Liver (tissue), 8 donors: ENCODE measurements at regions not wholly inside any gene's neighbourhood (a gene's known extent, or its start where the extent isn't known, plus 50 kb on each side); places are given as distances from the start of the nearest gene placed in this dataset.

ENCODE experiments used
- DNase-seq: peaks from one replicate; pipeline ENCODE4 v3.0.0-alpha.2; 2017; ENCODE audit warnings: low spot score
- H3K27ac ChIP-seq, 2 donors: one replicate each; pipeline ENCODE4 v1.7.0; 2013; ENCODE audit warnings: inconsistent platforms in 2 of 2, low read length in 2 of 2, control low read depth in 1 of 2, low read depth in 1 of 2, mild to moderate bottlenecking in 1 of 2
- H3K27me3 ChIP-seq, 4 donors: one replicate each; pipeline versions ENCODE4 v1.6.1 to v1.7.0; 2013; ENCODE audit warnings: low read length in 3 of 4, inconsistent platforms in 1 of 4, mild to moderate bottlenecking in 1 of 4, moderate library complexity in 1 of 4; ENCODE audit not compliant: control insufficient read depth in 4 of 4, insufficient read depth in 4 of 4
- H3K36me3 ChIP-seq, 4 donors: one replicate each; pipeline versions ENCODE4 v1.6.1 to v1.7.0; 2013; ENCODE audit warnings: low read length in 3 of 4, mild to moderate bottlenecking in 3 of 4, low read depth in 1 of 4, moderate library complexity in 1 of 4; ENCODE audit not compliant: control insufficient read depth in 4 of 4, insufficient read depth in 3 of 4
- H3K4me1 ChIP-seq, 4 donors: one replicate each; pipeline versions ENCODE4 v1.6.1 to v1.7.0; 2013; ENCODE audit warnings: low read length in 3 of 4, mild to moderate bottlenecking in 3 of 4, moderate library complexity in 1 of 4; ENCODE audit not compliant: control insufficient read depth in 4 of 4, insufficient read depth in 4 of 4
- H3K4me3 ChIP-seq, 3 donors: one replicate each; pipeline versions ENCODE4 v1.6.1 to v1.7.0; 2013; ENCODE audit warnings: low read length in 3 of 3, control low read depth in 1 of 3, low read depth in 1 of 3, mild to moderate bottlenecking in 1 of 3
- H3K9ac ChIP-seq, 2 donors: one replicate each; pipeline ENCODE4 v1.7.0; 2013; ENCODE audit warnings: low read length in 2 of 2, mild to moderate bottlenecking in 2 of 2, moderate library complexity in 2 of 2, control low read depth in 1 of 2, low read depth in 1 of 2
- H3K9me3 ChIP-seq, 4 donors: one replicate each; pipeline versions ENCODE4 v1.6.1 to v1.7.0; 2013; ENCODE audit warnings: low read length in 3 of 4; ENCODE audit not compliant: control insufficient read depth in 4 of 4
- ATF3 ChIP-seq: IDR thresholded peaks from 2 replicates; pipeline ENCODE4 v1.6.1; 2016; ENCODE audit warnings: antibody characterized with exemption
- CTCF ChIP-seq: fragments of 150-350 bp; IDR thresholded peaks from 2 replicates; pipeline ENCODE4 v1.5.1; 2017; ENCODE audit warnings: improper control_type of control experiment, low read depth, low read length; ENCODE audit not compliant: missing input control
- EGR1 ChIP-seq, 2 donors: IDR thresholded peaks; 2 replicates each; pipeline ENCODE4 v1.6.1; 2016 to 2018; ENCODE audit warnings: antibody characterized with exemption in 2 of 2, low read depth in 2 of 2
- FOXA1 ChIP-seq: IDR thresholded peaks from 2 replicates; pipeline ENCODE4 v1.6.1; 2016; ENCODE audit warnings: antibody characterized with exemption
- FOXA2 ChIP-seq: IDR thresholded peaks from 2 replicates; pipeline ENCODE4 v1.6.1; 2016; ENCODE audit warnings: antibody characterized with exemption
- GABPA ChIP-seq, 2 donors: IDR thresholded peaks in 1 of 2; conservative IDR thresholded peaks in 1 of 2; 2 replicates each; pipeline ENCODE4 v1.6.1; 2016; ENCODE audit warnings: antibody characterized with exemption in 2 of 2, mild to moderate bottlenecking in 1 of 2, moderate library complexity in 1 of 2
- HNF4A ChIP-seq, 2 donors: conservative IDR thresholded peaks; 2 replicates each; pipeline ENCODE4 v1.6.1; 2016; ENCODE audit warnings: antibody characterized with exemption in 2 of 2, mild to moderate bottlenecking in 2 of 2
- HNF4G ChIP-seq: IDR thresholded peaks from 2 replicates; pipeline ENCODE4 v1.6.1; 2016; ENCODE audit warnings: antibody characterized with exemption
- JUND ChIP-seq, 2 donors: IDR thresholded peaks; 2 replicates each; pipeline ENCODE4 v1.6.1; 2016; ENCODE audit warnings: antibody characterized with exemption in 2 of 2
- MAX ChIP-seq: IDR thresholded peaks from 2 replicates; pipeline ENCODE4 v1.6.1; 2016; ENCODE audit warnings: antibody characterized with exemption
- NR2F2 ChIP-seq: IDR thresholded peaks from 2 replicates; pipeline ENCODE4 v1.6.1; 2016; ENCODE audit warnings: antibody characterized with exemption
- RAD21 ChIP-seq, 2 donors: IDR thresholded peaks; 2 replicates each; pipeline ENCODE4 v1.6.1; 2016; ENCODE audit warnings: antibody characterized with exemption in 2 of 2, mild to moderate bottlenecking in 2 of 2
- REST ChIP-seq: IDR thresholded peaks from 2 replicates; pipeline ENCODE4 v1.6.1; 2016; ENCODE audit warnings: antibody characterized with exemption, mild to moderate bottlenecking
- RXRA ChIP-seq, 2 donors: IDR thresholded peaks; 2 replicates each; pipeline ENCODE4 v1.6.1; 2017 to 2018; ENCODE audit warnings: antibody characterized with exemption in 2 of 2, mild to moderate bottlenecking in 1 of 2
- SP1 ChIP-seq: IDR thresholded peaks from 2 replicates; pipeline ENCODE4 v1.6.1; 2018; ENCODE audit warnings: antibody characterized with exemption, mild to moderate bottlenecking
- TAF1 ChIP-seq: conservative IDR thresholded peaks from 2 replicates; pipeline ENCODE4 v1.6.1; 2016; ENCODE audit warnings: antibody characterized with exemption, mild to moderate bottlenecking
- YY1 ChIP-seq: IDR thresholded peaks from 2 replicates; pipeline ENCODE4 v1.6.1; 2016; ENCODE audit warnings: antibody characterized with exemption, mild to moderate bottlenecking
- ZBTB33 ChIP-seq: IDR thresholded peaks from 2 replicates; pipeline ENCODE4 v1.6.1; 2016; ENCODE audit warnings: antibody characterized with exemption
- WGBS: extraction: QIAGEN DNeasy Blood & Tissue Kit; methylation state at CpG from one replicate; pipeline ENCODE4 v1.1.7; 2013; 5-methylcytosine and 5-hydroxymethylcytosine counted together
- donor health status: healthy.
- donor health status: healthy.
- donor health status: healthy.
- donor health status: healthy.
- donor health status: healthy.

GRCh38 chr4:156312261-156312847 is 358.7 kb upstream of the CTSO start:
- no peak overlapping the region for H3K27ac ChIP-seq
- H3K4me1 ChIP-seq = no peaks in the 10 kb centered on the region
- 69% methylated on average over 3 of the region's 3 CpGs for WGBS
- DNase-seq = no peak
- TF ChIP-seq REST (no peak), RXRA (IDR thresholded peaks at IDR 0.05) (no peak), ATF3 (no peak), TAF1 (no peak), ZBTB33 (no peak), HNF4G (no peak), FOXA2 (no peak), HNF4A (conservative IDR thresholded peaks at IDR 0.05) (no peak), MAX (no peak), NR2F2 (no peak), JUND (IDR thresholded peaks at IDR 0.05) (no peak), RAD21 (IDR thresholded peaks at IDR 0.05) (no peak), CTCF (no peak), FOXA1 (no peak), EGR1 (IDR thresholded peaks at IDR 0.05; ENCODE audit: low read depth in 2 of 2) (no peak), GABPA (IDR thresholded peaks at IDR 0.05 in 1 of 2, conservative IDR thresholded peaks at IDR 0.05 in 1 of 2) (no peak), SP1 (no peak), YY1 (no peak)
- no peak overlapping the region for H3K9ac ChIP-seq
- H3K4me3 ChIP-seq = no peak overlapping the region
- H3K36me3 ChIP-seq = no peaks in the 10 kb centered on the region
- no peaks in the 10 kb centered on the region for H3K27me3 ChIP-seq
- H3K9me3 ChIP-seq = peaks cover 0 to 5% (median under 1%) of the 10 kb centered on the region in 4 donors
